Skeletal muscle tissue (tissue), 3 donors: ENCODE measurements at regions not wholly inside any gene's neighbourhood (a gene's known extent, or its start where the extent isn't known, plus 50 kb on each side); places are given as distances from the start of the nearest gene placed in this dataset.

Experiments used
- H3K27ac ChIP-seq: one replicate; pipeline ENCODE4 v1.7.0; 2013; ENCODE audit warnings: mild to moderate bottlenecking, low read depth, low read length, inconsistent platforms
- H3K27me3 ChIP-seq, 3 donors: one replicate each; pipeline ENCODE4 v1.7.0; 2013; ENCODE audit warnings: low read length in 3 of 3; ENCODE audit not compliant: control insufficient read depth in 3 of 3, insufficient read depth in 3 of 3
- H3K36me3 ChIP-seq, 3 donors: one replicate each; pipeline ENCODE4 v1.7.0; 2013; ENCODE audit warnings: low read length in 3 of 3; ENCODE audit not compliant: control insufficient read depth in 3 of 3, insufficient read depth in 3 of 3
- H3K4me1 ChIP-seq, 3 donors: one replicate each; pipeline ENCODE4 v1.7.0; 2013; ENCODE audit warnings: low read length in 3 of 3, mild to moderate bottlenecking in 3 of 3; ENCODE audit not compliant: control insufficient read depth in 3 of 3, insufficient read depth in 3 of 3
- H3K4me3 ChIP-seq, 3 donors: one replicate each; pipeline ENCODE4 v1.7.0; 2013; ENCODE audit warnings: low read length in 3 of 3
- H3K9ac ChIP-seq, 3 donors: one replicate each; pipeline ENCODE4 v1.7.0; 2013; ENCODE audit warnings: low read length in 3 of 3, mild to moderate bottlenecking in 3 of 3, moderate library complexity in 2 of 3, low read depth in 1 of 3
- H3K9me3 ChIP-seq, 3 donors: one replicate each; pipeline ENCODE4 v1.7.0; 2013; ENCODE audit warnings: low read length in 3 of 3; ENCODE audit not compliant: control insufficient read depth in 3 of 3
- donor health status: Osteomylitis.

- H3K4me1 ChIP-seq, result no peaks in the 10 kb centered on the region
- no peak overlapping the region for H3K27ac ChIP-seq
- H3K36me3 ChIP-seq, result no peaks in the 10 kb centered on the region
- H3K27me3 ChIP-seq, result no peaks in the 10 kb centered on the region
- H3K9ac ChIP-seq, result no peak overlapping the region
- no peak overlapping the region for H3K4me3 ChIP-seq
- no peaks in the 10 kb centered on the region for H3K9me3 ChIP-seq
Measured at GRCh38 chr18:39724652-39725051, 2159.1 kb upstream of the CELF4 start.

- H3K9ac ChIP-seq, result no peak overlapping the region
- no peak overlapping the region for H3K27ac ChIP-seq
- no peaks in the 10 kb centered on the region for H3K9me3 ChIP-seq
- H3K27me3 ChIP-seq, result no peaks in the 10 kb centered on the region
- no peaks in the 10 kb centered on the region for H3K4me1 ChIP-seq
- no peaks in the 10 kb centered on the region for H3K36me3 ChIP-seq
- H3K4me3 ChIP-seq, result no peak overlapping the region
Measured at GRCh38 chr18:39721712-39722111, 2156.1 kb upstream of the CELF4 start.

- Histone ChIP-seq H3K9me3 (no peaks in the 10 kb centered on the region), H3K27me3 (no peaks in the 10 kb centered on the region), H3K36me3 (no peaks in the 10 kb centered on the region), H3K4me1 (no peaks in the 10 kb centered on the region), H3K4me3 (no peak overlapping the region), H3K9ac (no peak overlapping the region), H3K27ac (no peak overlapping the region)
Measured at GRCh38 chr18:39713961-39714360, 2148.4 kb upstream of the CELF4 start.

- H3K4me3 ChIP-seq, result no peak overlapping the region
- H3K4me1 ChIP-seq, result no peaks in the 10 kb centered on the region
- H3K36me3 ChIP-seq, result no peaks in the 10 kb centered on the region
- no peaks in the 10 kb centered on the region for H3K9me3 ChIP-seq
- H3K27ac ChIP-seq, result no peak overlapping the region
- no peak overlapping the region for H3K9ac ChIP-seq
- no peaks in the 10 kb centered on the region for H3K27me3 ChIP-seq
Measured at GRCh38 chr18:39711701-39712100, 2146.1 kb upstream of the CELF4 start.

GRCh38 chr18:39705362-39705761 lies 2139.8 kb upstream of the CELF4 start:
- H3K27me3 ChIP-seq, result no peaks in the 10 kb centered on the region
- H3K9ac ChIP-seq, result no peak overlapping the region
- no peak overlapping the region for H3K4me3 ChIP-seq
- no peaks in the 10 kb centered on the region for H3K36me3 ChIP-seq
- H3K4me1 ChIP-seq, result no peaks in the 10 kb centered on the region
- no peak overlapping the region for H3K27ac ChIP-seq
- peaks cover 0 to 2% (median 0%) of the 10 kb centered on the region in 3 donors for H3K9me3 ChIP-seq

- H3K27ac ChIP-seq, result no peak overlapping the region
- H3K4me1 ChIP-seq, result no peaks in the 10 kb centered on the region
- no peaks in the 10 kb centered on the region for H3K27me3 ChIP-seq
- no peak overlapping the region for H3K9ac ChIP-seq
- peaks cover 0 to 2% (median 0%) of the 10 kb centered on the region in 3 donors for H3K9me3 ChIP-seq
- no peaks in the 10 kb centered on the region for H3K36me3 ChIP-seq
- H3K4me3 ChIP-seq, result no peak overlapping the region
Measured at GRCh38 chr18:39702888-39703287, 2137.3 kb upstream of the CELF4 start.

GRCh38 chr18:39701839-39702238 lies 2136.2 kb upstream of the CELF4 start:
- Histone ChIP-seq H3K4me1 (no peaks in the 10 kb centered on the region), H3K27me3 (no peaks in the 10 kb centered on the region), H3K4me3 (no peak overlapping the region), H3K36me3 (no peaks in the 10 kb centered on the region), H3K9me3 (peaks cover 0 to 2% (median 0%) of the 10 kb centered on the region in 3 donors), H3K9ac (no peak overlapping the region), H3K27ac (no peak overlapping the region)

GRCh38 chr18:39701055-39701783 lies 2135.6 kb upstream of the CELF4 start:
- no peak overlapping the region for H3K4me3 ChIP-seq
- H3K4me1 ChIP-seq, result no peaks in the 10 kb centered on the region
- H3K9ac ChIP-seq, result no peak overlapping the region
- peaks cover 0 to 2% (median 0%) of the 10 kb centered on the region in 3 donors for H3K9me3 ChIP-seq
- no peaks in the 10 kb centered on the region for H3K36me3 ChIP-seq
- H3K27ac ChIP-seq, result no peak overlapping the region
- no peaks in the 10 kb centered on the region for H3K27me3 ChIP-seq

- H3K27ac ChIP-seq, result no peak overlapping the region
- no peaks in the 10 kb centered on the region for H3K36me3 ChIP-seq
- H3K4me1 ChIP-seq, result no peaks in the 10 kb centered on the region
- peaks cover 0 to 2% (median 0%) of the 10 kb centered on the region in 3 donors for H3K9me3 ChIP-seq
- H3K27me3 ChIP-seq, result no peaks in the 10 kb centered on the region
- H3K9ac ChIP-seq, result no peak overlapping the region
- no peak overlapping the region for H3K4me3 ChIP-seq
Measured at GRCh38 chr18:39699340-39699964, 2133.9 kb upstream of the CELF4 start.

- Histone ChIP-seq H3K36me3 (no peaks in the 10 kb centered on the region), H3K27ac (no peak overlapping the region)
Measured at GRCh38 chr18:39698436-39698835, 2132.8 kb upstream of the CELF4 start.

More at GRCh38 chr18:39698436-39698835, 2132.8 kb upstream of the CELF4 start:
- Histone ChIP-seq H3K27me3 (no peaks in the 10 kb centered on the region), H3K4me1 (no peaks in the 10 kb centered on the region), H3K9ac (no peak overlapping the region), H3K4me3 (no peak overlapping the region), H3K9me3 (peaks cover 0 to 2% (median 0%) of the 10 kb centered on the region in 3 donors)
